ENCODE measurements at regions not wholly inside any gene's neighbourhood (a gene's known extent, or its start where the extent isn't known, plus 50 kb on each side); places are given as distances from the start of the nearest gene placed in this dataset.

GRCh38 chr4:3681191-3681590 lies 85.0 kb upstream of the ADRA2C start:
- Mint-ChIP-seq H3K4me1 (ENCODE audit: low read depth) (no peaks in the 10 kb centered on the region), H3K4me3 (no peak overlapping the region), H3K36me3 (ENCODE audit: low read depth) (no peaks in the 10 kb centered on the region), H3K9me3 (no peaks in the 10 kb centered on the region), H3K27ac (no peak overlapping the region), H3K27me3 (peaks cover 6% of the 10 kb centered on the region)
- DNase-seq (no peak), ATAC-seq (ENCODE audit: poor library complexity) (no peak)
- Histone ChIP-seq H3K9me3 (ENCODE audit: control insufficient read depth in 1 of 2, insufficient read depth in 1 of 2, low read length in 2 of 2) (no peaks in the 10 kb centered on the region), H3K36me3 (ENCODE audit: insufficient read depth, low read length) (no peaks in the 10 kb centered on the region), H3K27me3 (ENCODE audit: control insufficient read depth in 1 of 2, insufficient read depth in 2 of 2, low read length in 2 of 2) (peaks cover 4 to 7% of the 10 kb centered on the region in 2 experiments), H3K4me1 (ENCODE audit: insufficient read depth, low read length) (no peaks in the 10 kb centered on the region), H3K27ac (ENCODE audit: low read depth in 1 of 2, low read length in 2 of 2) (no peak overlapping the region), H3K4me3 (ENCODE audit: low read length) (no peak overlapping the region)
- ChIA-PET POLR2A (no interaction called here), CTCF (no interaction called here)
- intact Hi-C loops (cut with DNase I, micrococcal nuclease) = no loop called here
- no peak for TF ChIP-seq CTCF (IDR thresholded peaks at IDR 0.05)

- Mint-ChIP-seq H3K4me3 (no peak overlapping the region), H3K27ac (no peak overlapping the region), H3K36me3 (ENCODE audit: low read depth) (no peaks in the 10 kb centered on the region), H3K4me1 (ENCODE audit: low read depth) (no peaks in the 10 kb centered on the region), H3K9me3 (no peaks in the 10 kb centered on the region), H3K27me3 (peaks cover 8% of the 10 kb centered on the region)
- no peak for DNase-seq
- Histone ChIP-seq H3K36me3 (ENCODE audit: insufficient read depth, low read length) (no peaks in the 10 kb centered on the region), H3K4me1 (ENCODE audit: insufficient read depth, low read length) (no peaks in the 10 kb centered on the region), H3K27ac (ENCODE audit: low read depth in 1 of 2, low read length in 2 of 2) (no peak overlapping the region), H3K27me3 (ENCODE audit: control insufficient read depth in 1 of 2, insufficient read depth in 2 of 2, low read length in 2 of 2) (peaks cover 4 to 8% of the 10 kb centered on the region in 2 experiments), H3K4me3 (ENCODE audit: low read length) (no peak overlapping the region), H3K9me3 (ENCODE audit: control insufficient read depth in 1 of 2, insufficient read depth in 1 of 2, low read length in 2 of 2) (no peaks in the 10 kb centered on the region)
- no peak for ATAC-seq (ENCODE audit: poor library complexity)
- TF ChIP-seq CTCF (IDR thresholded peaks at IDR 0.05) = no peak
- intact Hi-C loops (cut with DNase I, micrococcal nuclease) = no loop called here
- ChIA-PET CTCF (no interaction called here), POLR2A (no interaction called here)
These were observed 85.5 kb upstream of the ADRA2C start for GRCh38 chr4:3680656-3681055.

- DNase-seq (no peak), ATAC-seq (ENCODE audit: poor library complexity) (no peak)
- H3K36me3 ChIP-seq (ENCODE audit: insufficient read depth, low read length) = no peaks in the 10 kb centered on the region
- no peaks in the 10 kb centered on the region for H3K36me3 Mint-ChIP-seq (ENCODE audit: low read depth)
- H3K27me3 ChIP-seq (ENCODE audit: control insufficient read depth in 1 of 2, insufficient read depth in 2 of 2, low read length in 2 of 2) = peaks cover 6 to 8% of the 10 kb centered on the region in 2 experiments
- H3K27ac Mint-ChIP-seq = no peak overlapping the region
- H3K9me3 Mint-ChIP-seq = no peaks in the 10 kb centered on the region
- H3K4me3 Mint-ChIP-seq = no peak overlapping the region
- H3K9me3 ChIP-seq (ENCODE audit: control insufficient read depth in 1 of 2, insufficient read depth in 1 of 2, low read length in 2 of 2) = no peaks in the 10 kb centered on the region
- intact Hi-C loops (cut with DNase I, micrococcal nuclease) = no loop called here
- no peak for TF ChIP-seq CTCF (IDR thresholded peaks at IDR 0.05)
- H3K27ac ChIP-seq (ENCODE audit: low read depth in 1 of 2, low read length in 2 of 2) = no peak overlapping the region
- H3K4me1 Mint-ChIP-seq (ENCODE audit: low read depth) = no peaks in the 10 kb centered on the region
- ChIA-PET CTCF (no interaction called here), POLR2A (no interaction called here)
- H3K4me3 ChIP-seq (ENCODE audit: low read length) = no peak overlapping the region
- H3K27me3 Mint-ChIP-seq = peaks cover 15% of the 10 kb centered on the region
- H3K4me1 ChIP-seq (ENCODE audit: insufficient read depth, low read length) = no peaks in the 10 kb centered on the region
These were observed 86.3 kb upstream of the ADRA2C start for GRCh38 chr4:3679851-3680311.
